ENCODE measurements at regions not wholly inside any gene's neighbourhood (a gene's known extent, or its start where the extent isn't known, plus 50 kb on each side); places are given as distances from the start of the nearest gene placed in this dataset.

- Histone ChIP-seq H3K27ac (no peak overlapping the region), H3K4me1 (no peaks in the 10 kb centered on the region), H3K4me3 (no peak overlapping the region), H3K36me3 (no peaks in the 10 kb centered on the region), H3K27me3 (no peaks in the 10 kb centered on the region), H3K9me3 (no peaks in the 10 kb centered on the region)
- TF ChIP-seq POLR2A (IDR thresholded peaks at IDR 0.05) (no peak), CTCF (IDR thresholded peaks at IDR 0.05) (no peak), POLR2AphosphoS5 (IDR thresholded peaks at IDR 0.05) (no peak)
- no peak for DNase-seq (ENCODE audit: low spot score in 2 of 2)
- intact Hi-C loops (cut with DNase I; ENCODE audit: low total_unique reads), result no loop called here
These were observed 112.8 kb upstream of the BMP2 start for GRCh38 chr20:6654513-6655252.

- DNase-seq (ENCODE audit: low spot score in 2 of 2), result no peak
- intact Hi-C loops (cut with DNase I; ENCODE audit: low total_unique reads), result no loop called here
These were observed 115.9 kb upstream of the BMP2 start for GRCh38 chr20:6651561-6651960.

GRCh38 chr20:6651016-6651415 lies 116.5 kb upstream of the BMP2 start:
- H3K27me3 ChIP-seq, result no peaks in the 10 kb centered on the region
- H3K9me3 ChIP-seq, result no peaks in the 10 kb centered on the region
- TF ChIP-seq CTCF (IDR thresholded peaks at IDR 0.05), result no peak
- no peak for DNase-seq (ENCODE audit: low spot score in 2 of 2)
- no peaks in the 10 kb centered on the region for H3K36me3 ChIP-seq
- intact Hi-C loops (cut with DNase I; ENCODE audit: low total_unique reads), result no loop called here
- H3K4me1 ChIP-seq, result no peaks in the 10 kb centered on the region
- no peak overlapping the region for H3K4me3 ChIP-seq
- no peak overlapping the region for H3K27ac ChIP-seq

More at GRCh38 chr20:6651561-6651960, 115.9 kb upstream of the BMP2 start:
- no peak overlapping the region for H3K27ac ChIP-seq
- H3K4me1 ChIP-seq, result no peaks in the 10 kb centered on the region
- H3K27me3 ChIP-seq, result no peaks in the 10 kb centered on the region
- no peaks in the 10 kb centered on the region for H3K9me3 ChIP-seq
- H3K36me3 ChIP-seq, result no peaks in the 10 kb centered on the region
- TF ChIP-seq CTCF (IDR thresholded peaks at IDR 0.05) (no peak), POLR2AphosphoS5 (IDR thresholded peaks at IDR 0.05) (no peak), POLR2A (IDR thresholded peaks at IDR 0.05) (no peak)
- no peak overlapping the region for H3K4me3 ChIP-seq

- DNase-seq (ENCODE audit: low spot score in 2 of 2), result no peak
- Histone ChIP-seq H3K4me3 (no peak overlapping the region), H3K27ac (no peak overlapping the region), H3K9me3 (no peaks in the 10 kb centered on the region), H3K27me3 (no peaks in the 10 kb centered on the region), H3K4me1 (no peaks in the 10 kb centered on the region), H3K36me3 (no peaks in the 10 kb centered on the region)
- TF ChIP-seq POLR2AphosphoS5 (IDR thresholded peaks at IDR 0.05), result no peak
- no peak for TF ChIP-seq POLR2A (IDR thresholded peaks at IDR 0.05)
- no peak for TF ChIP-seq CTCF (IDR thresholded peaks at IDR 0.05)
- intact Hi-C loops (cut with DNase I; ENCODE audit: low total_unique reads), result no loop called here
These were observed 121.4 kb upstream of the BMP2 start for GRCh38 chr20:6646021-6646636.

- Histone ChIP-seq H3K36me3 (no peaks in the 10 kb centered on the region), H3K9me3 (no peaks in the 10 kb centered on the region), H3K27me3 (no peaks in the 10 kb centered on the region), H3K4me1 (no peaks in the 10 kb centered on the region), H3K27ac (no peak overlapping the region), H3K4me3 (no peak overlapping the region)
- TF ChIP-seq POLR2A (IDR thresholded peaks at IDR 0.05), result no peak
- TF ChIP-seq CTCF (IDR thresholded peaks at IDR 0.05), result no peak
- no peak for TF ChIP-seq POLR2AphosphoS5 (IDR thresholded peaks at IDR 0.05)
- intact Hi-C loops (cut with DNase I; ENCODE audit: low total_unique reads), result no loop called here
- DNase-seq (ENCODE audit: low spot score in 2 of 2), result no peak
These were observed 122.5 kb upstream of the BMP2 start for GRCh38 chr20:6644813-6645628.

Measured in breast epithelium (tissue), 4 donors.